ENCODE measurements at regions not wholly inside any gene's neighbourhood (a gene's known extent, or its start where the extent isn't known, plus 50 kb on each side); places are given as distances from the start of the nearest gene placed in this dataset.

DNA sequence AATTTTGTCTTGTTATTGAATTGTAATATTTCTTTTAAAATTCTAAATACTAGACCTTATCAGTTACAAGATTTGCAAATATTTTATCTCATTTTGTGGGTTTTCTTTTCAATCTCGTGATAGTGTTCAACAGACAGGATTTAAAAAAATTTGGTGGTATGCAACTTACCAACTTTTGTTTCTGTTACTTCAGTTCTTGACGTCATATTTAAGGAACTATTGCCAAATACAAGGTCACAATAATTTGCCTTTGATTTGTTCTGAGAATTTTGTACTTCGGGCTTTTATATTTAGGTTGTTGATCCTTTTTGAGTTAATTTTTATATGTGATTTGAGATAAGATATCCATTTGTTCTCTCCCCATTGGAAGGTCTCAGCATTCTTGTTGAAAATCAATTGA is 876.6 kb downstream of the DCDC2C start:
- no peak overlapping the region for H3K4me3 ChIP-seq (ENCODE audit: low read depth, poor library complexity, severe bottlenecking)
- WGBS, 2 donors: 80% methylated on average over 3 of the region's 3 CpGs
- TF ChIP-seq CTCF (IDR thresholded peaks at IDR 0.05): no peak
- no peak for TF ChIP-seq POLR2A (IDR thresholded peaks at IDR 0.05)
- intact Hi-C loops (cut with DNase I; ENCODE audit: low total_unique reads): no loop called here
- DNase-seq (ENCODE audit: low spot score in 2 of 2): no peak

- TF ChIP-seq POLR2A (IDR thresholded peaks at IDR 0.05) (no peak), CTCF (IDR thresholded peaks at IDR 0.05) (no peak)
- intact Hi-C loops (cut with DNase I; ENCODE audit: low total_unique reads): no loop called here
- 69 to 78% methylated on average over 3 of the region's 3 CpGs for WGBS, 2 donors
- DNase-seq (ENCODE audit: low spot score in 2 of 2): no peak
- H3K4me3 ChIP-seq (ENCODE audit: low read depth, poor library complexity, severe bottlenecking): no peak overlapping the region
Observed at GRCh38 chr2:4585057-4585635, 881.8 kb downstream of the DCDC2C start.

- TF ChIP-seq POLR2A (IDR thresholded peaks at IDR 0.05) (no peak), CTCF (IDR thresholded peaks at IDR 0.05) (no peak)
- H3K4me3 ChIP-seq (ENCODE audit: low read depth, poor library complexity, severe bottlenecking): no peak overlapping the region
- intact Hi-C loops (cut with DNase I; ENCODE audit: low total_unique reads): no loop called here
- 67 to 81% methylated on average over 2 of the region's 2 CpGs for WGBS, 2 donors
- DNase-seq (ENCODE audit: low spot score in 2 of 2): no peak
Observed at GRCh38 chr2:4588606-4589005, 885.2 kb downstream of the DCDC2C start.

- DNase-seq (ENCODE audit: low spot score in 2 of 2): no peak
- TF ChIP-seq CTCF (IDR thresholded peaks at IDR 0.05) (no peak), POLR2A (IDR thresholded peaks at IDR 0.05) (no peak)
- 71 to 74% methylated on average over 7 of the region's 7 CpGs for WGBS, 2 donors
- H3K4me3 ChIP-seq (ENCODE audit: low read depth, poor library complexity, severe bottlenecking): no peak overlapping the region
- intact Hi-C loops (cut with DNase I; ENCODE audit: low total_unique reads): no loop called here
Observed at GRCh38 chr2:4591261-4591660, 887.9 kb downstream of the DCDC2C start.

DNA sequence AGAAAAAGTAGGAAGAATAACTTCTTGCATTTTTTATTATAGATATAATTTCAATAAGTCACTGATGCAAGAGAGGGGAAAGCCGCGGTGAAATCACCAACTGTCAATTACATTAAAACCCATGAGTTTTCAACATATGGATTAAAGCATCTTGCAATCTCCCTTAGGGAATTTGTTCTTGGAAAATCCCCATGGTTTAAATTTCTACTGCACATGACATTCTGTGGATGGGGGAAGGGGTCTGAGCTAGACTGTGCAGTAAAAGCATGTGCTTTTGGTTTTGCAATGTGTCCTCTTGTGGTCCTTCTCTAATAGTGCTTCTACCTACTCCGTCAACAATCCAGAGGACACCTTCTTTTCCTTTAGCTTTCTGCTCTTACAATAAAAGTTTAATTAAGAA is 894.0 kb downstream of the DCDC2C start:
- 35 to 38% methylated on average over 3 of the region's 3 CpGs for WGBS, 2 donors

More for the DNA sequence above, 894.0 kb downstream of the DCDC2C start:
- H3K4me3 ChIP-seq (ENCODE audit: low read depth, poor library complexity, severe bottlenecking): no peak overlapping the region
- intact Hi-C loops (cut with DNase I; ENCODE audit: low total_unique reads): no loop called here
- TF ChIP-seq CTCF (IDR thresholded peaks at IDR 0.05): no peak
- no peak for TF ChIP-seq POLR2A (IDR thresholded peaks at IDR 0.05)
- DNase-seq (ENCODE audit: low spot score in 2 of 2): no peak

Measured in lower leg skin (tissue), 4 donors.